AG09309 (cell line): ENCODE measurements at regions not wholly inside any gene's neighbourhood (a gene's known extent, or its start where the extent isn't known, plus 50 kb on each side); places are given as distances from the start of the nearest gene placed in this dataset.

Experiments used
- DNase-seq: peaks from one replicate; pipeline ENCODE4 v3.0.0-alpha.2; 2010; ENCODE audit warnings: low read depth
- H3K4me3 ChIP-seq: 2 replicates; pipeline ENCODE4 v1.5.1; 2011; ENCODE audit warnings: mild to moderate bottlenecking, low read depth, low read length, moderate library complexity; ENCODE audit not compliant: control insufficient read depth
- TF ChIP-seq, protein P1 (sequence below): IDR thresholded peaks from 2 replicates; pipeline ENCODE4 v1.5.1; 2011; ENCODE audit warnings: mild to moderate bottlenecking, low read depth, low read length, inconsistent platforms; ENCODE audit not compliant: insufficient read depth, control insufficient read depth; ENCODE audit errors: missing control alignments

DNA sequence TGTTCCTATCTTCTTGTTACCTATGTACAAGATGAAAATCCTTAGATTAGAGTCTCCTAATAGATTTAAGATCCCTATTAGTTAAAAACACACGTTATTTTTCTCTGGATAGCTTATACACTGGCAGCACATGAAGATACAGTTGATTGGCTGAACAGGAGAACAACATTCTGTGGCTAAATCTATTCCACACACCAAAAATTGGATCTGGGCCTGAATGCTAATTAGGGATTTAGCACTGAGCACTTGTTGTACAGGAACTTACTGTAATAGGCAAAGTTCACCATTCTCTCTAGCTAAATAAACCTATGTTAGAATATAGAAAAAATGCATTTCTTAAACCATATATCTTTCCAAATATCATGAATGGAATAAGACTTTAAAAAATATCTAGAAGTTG is 117.1 kb upstream of the PTGFR start:
- no peak for DNase-seq
- no peak overlapping the region for H3K4me3 ChIP-seq
- TF ChIP-seq, protein P1, sequence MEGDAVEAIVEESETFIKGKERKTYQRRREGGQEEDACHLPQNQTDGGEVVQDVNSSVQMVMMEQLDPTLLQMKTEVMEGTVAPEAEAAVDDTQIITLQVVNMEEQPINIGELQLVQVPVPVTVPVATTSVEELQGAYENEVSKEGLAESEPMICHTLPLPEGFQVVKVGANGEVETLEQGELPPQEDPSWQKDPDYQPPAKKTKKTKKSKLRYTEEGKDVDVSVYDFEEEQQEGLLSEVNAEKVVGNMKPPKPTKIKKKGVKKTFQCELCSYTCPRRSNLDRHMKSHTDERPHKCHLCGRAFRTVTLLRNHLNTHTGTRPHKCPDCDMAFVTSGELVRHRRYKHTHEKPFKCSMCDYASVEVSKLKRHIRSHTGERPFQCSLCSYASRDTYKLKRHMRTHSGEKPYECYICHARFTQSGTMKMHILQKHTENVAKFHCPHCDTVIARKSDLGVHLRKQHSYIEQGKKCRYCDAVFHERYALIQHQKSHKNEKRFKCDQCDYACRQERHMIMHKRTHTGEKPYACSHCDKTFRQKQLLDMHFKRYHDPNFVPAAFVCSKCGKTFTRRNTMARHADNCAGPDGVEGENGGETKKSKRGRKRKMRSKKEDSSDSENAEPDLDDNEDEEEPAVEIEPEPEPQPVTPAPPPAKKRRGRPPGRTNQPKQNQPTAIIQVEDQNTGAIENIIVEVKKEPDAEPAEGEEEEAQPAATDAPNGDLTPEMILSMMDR: no peak

- no peak overlapping the region for H3K4me3 ChIP-seq
- TF ChIP-seq, protein P1: no peak
- peak; percentile 40 for DNase-seq
Measured at GRCh38 chr1:78375996-78376395, 114.8 kb upstream of the PTGFR start.

GRCh38 chr1:78377356-78377928 is 113.3 kb upstream of the PTGFR start:
- H3K4me3 ChIP-seq: no peak overlapping the region
- TF ChIP-seq, protein P1: no peak
- DNase-seq: no peak

DNA sequence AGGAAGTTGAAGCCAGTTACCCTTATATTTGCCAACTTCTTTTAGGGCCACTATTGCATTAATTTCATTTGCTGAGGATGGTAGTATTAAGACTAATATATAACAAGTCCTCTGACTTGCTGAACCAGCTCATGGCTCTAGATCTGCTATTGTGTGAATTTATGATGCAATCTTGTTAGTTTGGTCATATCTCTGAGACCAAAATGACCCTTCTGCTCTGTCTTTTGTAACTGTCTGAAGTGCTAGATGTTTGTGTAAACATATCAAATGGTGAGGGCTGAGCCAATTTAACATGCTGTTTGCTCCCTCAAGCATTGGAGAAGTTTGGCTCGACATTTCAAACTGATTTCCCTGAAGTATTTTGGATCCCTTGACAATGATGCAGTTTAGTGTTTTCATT is 106.9 kb upstream of the PTGFR start:
- H3K4me3 ChIP-seq: no peak overlapping the region
- TF ChIP-seq, protein P1: no peak

GRCh38 chr1:78385744-78386462 is 104.9 kb upstream of the PTGFR start:
- TF ChIP-seq, protein P1: no peak

More for the DNA sequence above, 106.9 kb upstream of the PTGFR start:
- DNase-seq: no peak

GRCh38 chr1:78387201-78387600 is 103.6 kb upstream of the PTGFR start:
- no peak for DNase-seq
- TF ChIP-seq, protein P1: no peak
- H3K4me3 ChIP-seq: no peak overlapping the region

More at GRCh38 chr1:78385744-78386462, 104.9 kb upstream of the PTGFR start:
- no peak for DNase-seq
- H3K4me3 ChIP-seq: no peak overlapping the region
